Stimulated activated CD8-positive, alpha-beta memory T cell treated with anti-CD3 and anti-CD28 coated beads, Interleukin-4, amount 100 ng/mL, for 4 hours (primary cell): ENCODE measurements at regions not wholly inside any gene's neighbourhood (a gene's known extent, or its start where the extent isn't known, plus 50 kb on each side); places are given as distances from the start of the nearest gene placed in this dataset.

Experiments used
- DNase-seq, 2 donors: peaks; one replicate each; pipeline ENCODE4 v3.0.0-alpha.2; 2020; ENCODE audit warnings: low read depth in 2 of 2, low spot score in 1 of 2

GRCh38 chr15:62765916-62766315 is 276.6 kb upstream of the TPM1 start:
- no peak for DNase-seq

GRCh38 chr15:62766599-62766998 is 275.9 kb upstream of the TPM1 start:
- no peak for DNase-seq

GRCh38 chr15:62769604-62770003 is 272.9 kb upstream of the TPM1 start:
- no peak for DNase-seq

- DNase-seq: no peak
Observed at GRCh38 chr15:62770111-62770660, 272.4 kb upstream of the TPM1 start.

GRCh38 chr15:62770752-62771151 is 271.8 kb upstream of the TPM1 start:
- DNase-seq: no peak

- no peak for DNase-seq
Observed at GRCh38 chr15:62771234-62771633, 271.3 kb upstream of the TPM1 start.

- no peak for DNase-seq
Observed at GRCh38 chr15:62773369-62774165, 269.0 kb upstream of the TPM1 start.

- DNase-seq: no peak
Observed at GRCh38 chr15:62775932-62776331, 266.6 kb upstream of the TPM1 start.

- no peak for DNase-seq
Observed at GRCh38 chr15:62777671-62778070, 264.9 kb upstream of the TPM1 start.

GRCh38 chr15:62779036-62779770 is 263.3 kb upstream of the TPM1 start:
- DNase-seq: no peak

GRCh38 chr15:62779899-62780298 is 262.6 kb upstream of the TPM1 start:
- no peak for DNase-seq

GRCh38 chr15:62781081-62781497 is 261.5 kb upstream of the TPM1 start:
- DNase-seq: no peak

- DNase-seq: no peak
Observed at GRCh38 chr15:62782071-62782841, 260.3 kb upstream of the TPM1 start.

GRCh38 chr15:62782896-62783295 is 259.7 kb upstream of the TPM1 start:
- no peak for DNase-seq

- DNase-seq: no peak
Observed at GRCh38 chr15:62783303-62783957, 259.1 kb upstream of the TPM1 start.

- no peak for DNase-seq
Observed at GRCh38 chr15:62785881-62786828, 256.4 kb upstream of the TPM1 start.

GRCh38 chr15:62787401-62787800 is 255.1 kb upstream of the TPM1 start:
- DNase-seq: no peak

GRCh38 chr15:62788224-62788623 is 254.3 kb upstream of the TPM1 start:
- DNase-seq: no peak

GRCh38 chr15:62790546-62790945 is 252.0 kb upstream of the TPM1 start:
- DNase-seq: no peak

GRCh38 chr15:62791694-62792093 is 250.9 kb upstream of the TPM1 start:
- no peak for DNase-seq
